ENCODE measurements at regions not wholly inside any gene's neighbourhood (a gene's known extent, or its start where the extent isn't known, plus 50 kb on each side); places are given as distances from the start of the nearest gene placed in this dataset.

DNA sequence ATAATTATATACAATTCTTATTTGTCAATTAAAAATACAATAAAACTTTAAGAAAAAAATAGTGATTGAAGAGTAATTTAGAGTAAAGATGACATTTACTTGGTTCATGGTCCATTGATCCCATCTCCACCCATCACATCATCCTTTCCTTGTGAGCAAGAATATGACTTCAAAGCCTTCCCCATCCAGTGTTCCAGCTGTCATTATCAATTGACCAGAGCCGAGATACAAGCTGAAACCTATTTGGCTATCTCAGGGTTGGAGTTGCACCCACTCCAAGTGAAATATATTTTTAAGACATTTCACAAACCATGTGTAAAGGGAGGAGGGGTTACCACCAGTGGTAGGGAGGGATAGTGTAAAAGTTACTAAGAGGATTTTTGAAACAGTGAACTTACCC, 428.9 kb upstream of the C1orf87 start:
- no peak for TF ChIP-seq CTCF (IDR thresholded peaks at IDR 0.05)
- TF ChIP-seq POLR2A (IDR thresholded peaks at IDR 0.05), result no peak

Data from thyroid gland (tissue), 4 donors.